ENCODE measurements at regions not wholly inside any gene's neighbourhood (a gene's known extent, or its start where the extent isn't known, plus 50 kb on each side); places are given as distances from the start of the nearest gene placed in this dataset.

DNA sequence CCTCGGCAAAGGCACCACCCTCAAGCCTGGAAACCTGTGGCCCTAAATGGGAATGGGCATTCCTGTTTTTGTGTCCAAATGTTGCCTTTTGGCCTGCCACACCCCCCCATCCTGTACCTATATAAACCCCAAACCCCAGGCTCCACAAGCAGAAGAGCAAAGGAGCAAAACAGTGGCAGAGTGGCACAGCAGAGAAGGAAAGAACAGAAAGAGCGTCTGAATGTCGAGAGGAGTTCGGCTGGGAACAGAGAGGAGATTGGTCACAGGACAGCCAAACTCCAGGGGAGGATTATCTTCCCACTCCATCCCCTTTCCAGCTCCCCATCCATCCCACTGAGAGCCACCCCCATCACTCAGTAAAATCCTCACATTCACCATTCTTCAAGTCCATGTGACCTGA is 58.0 kb upstream of the PREP start:
- no peak for DNase-seq (ENCODE audit: low read depth, low spot score)
- H3K27ac ChIP-seq = no peak overlapping the region

DNA sequence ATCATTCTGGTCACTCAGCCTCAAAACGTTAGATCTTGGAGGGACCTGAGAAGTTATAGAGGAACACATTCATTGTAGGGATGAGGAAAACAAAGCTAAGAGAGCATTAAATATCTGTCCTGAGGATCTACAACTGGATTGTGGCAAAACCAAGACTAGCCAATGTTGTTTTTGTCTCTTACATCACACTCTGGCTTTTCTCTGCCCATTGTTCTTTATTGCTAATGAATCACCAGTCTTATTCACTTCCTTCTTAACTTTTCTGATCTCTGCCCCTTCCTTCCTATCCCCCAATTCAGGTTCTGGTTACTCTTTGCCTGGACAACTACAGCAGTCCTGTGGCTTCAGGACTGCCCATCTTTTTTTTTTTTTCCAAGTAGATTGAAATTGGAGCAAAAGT is 57.0 kb upstream of the PREP start:
- peak overlapping the region; percentile 96 for H3K27ac ChIP-seq
- DNase-seq (ENCODE audit: low read depth, low spot score) = peak; percentile 49

DNA sequence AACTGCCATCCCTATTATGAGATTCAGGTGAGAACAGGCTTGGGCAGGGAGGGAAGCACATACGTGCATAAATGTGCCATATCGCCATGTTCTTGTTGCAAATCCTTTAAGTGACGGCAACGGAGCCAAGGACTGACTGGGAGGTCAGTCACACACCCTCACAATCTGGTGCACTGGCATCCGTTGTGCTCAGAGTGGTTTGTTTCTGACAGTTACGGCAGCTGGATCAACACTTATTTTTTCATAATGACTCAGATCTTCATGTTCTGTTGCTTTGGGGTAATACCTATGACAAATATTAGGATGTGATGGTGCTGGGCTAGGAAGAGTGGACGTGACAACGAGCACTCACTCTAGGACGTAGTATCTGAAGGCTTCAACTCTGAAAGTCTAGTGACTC is 56.2 kb upstream of the PREP start:
- H3K27ac ChIP-seq = peak overlapping the region; percentile 96
- peak; percentile 72 for DNase-seq (ENCODE audit: low read depth, low spot score)

DNA sequence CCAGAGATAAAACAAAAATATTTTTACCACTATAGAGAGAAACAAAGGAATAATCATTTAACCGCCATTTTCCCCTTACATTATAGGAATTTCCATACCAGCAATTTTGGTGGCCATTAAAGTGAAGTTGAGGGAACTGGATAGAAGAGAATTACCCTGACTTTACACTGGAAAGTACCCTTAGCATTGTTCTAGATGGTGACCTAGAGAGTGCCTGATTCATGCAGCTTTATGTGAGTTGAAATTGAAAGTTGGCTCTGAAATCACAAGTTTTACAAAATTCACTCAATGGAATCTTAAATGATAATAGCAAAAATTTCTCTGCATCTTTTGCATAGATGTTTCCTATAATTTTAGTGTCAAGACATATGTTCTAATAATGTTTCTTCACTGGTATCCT is 55.7 kb upstream of the PREP start:
- DNase-seq (ENCODE audit: low read depth, low spot score) = no peak
- H3K27ac ChIP-seq = peak overlapping the region; percentile 96

DNA sequence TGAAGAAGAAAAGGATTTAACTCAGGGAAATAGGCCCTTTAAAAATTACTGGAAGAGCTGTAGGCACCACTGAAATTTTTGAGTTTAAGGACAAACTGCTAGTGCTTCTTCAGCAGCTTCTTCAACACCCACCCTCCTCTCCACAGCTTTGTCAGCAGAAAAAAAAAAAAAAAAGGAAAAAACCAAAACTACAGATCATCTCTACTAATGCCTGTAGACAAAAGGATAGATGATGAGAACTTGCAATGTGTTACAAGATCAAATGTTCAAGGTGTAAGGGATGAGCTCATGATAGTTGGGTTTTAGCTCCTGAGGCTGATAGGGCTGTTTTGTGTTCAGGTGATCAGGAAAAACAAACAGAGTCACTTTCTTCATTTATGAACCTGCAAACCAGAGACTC is 55.2 kb upstream of the PREP start:
- DNase-seq (ENCODE audit: low read depth, low spot score) = no peak

DNA sequence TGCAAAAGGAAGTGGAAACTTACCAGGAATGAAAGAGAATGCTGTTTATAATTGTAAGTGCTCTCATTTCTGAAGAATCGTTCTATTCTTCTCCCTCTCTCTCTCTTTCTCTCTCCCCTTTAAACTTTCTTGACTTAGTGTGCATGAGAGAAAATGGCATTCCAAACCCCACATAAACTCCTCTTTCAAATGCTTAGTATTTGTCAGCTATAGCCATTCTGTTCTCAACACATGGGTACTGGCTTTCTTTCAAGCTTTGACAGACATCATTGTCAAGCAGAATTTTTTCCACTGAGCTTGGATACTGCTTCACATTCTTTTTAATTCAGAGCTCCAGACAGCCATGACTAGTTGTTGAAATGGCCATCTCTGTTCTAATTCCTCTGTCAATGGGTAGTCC is 51.1 kb upstream of the PREP start:
- DNase-seq (ENCODE audit: low read depth, low spot score) = no peak
- no peak overlapping the region for H3K27ac ChIP-seq

More for the DNA sequence above, 55.2 kb upstream of the PREP start:
- peak overlapping the region; percentile 96 for H3K27ac ChIP-seq

DNA sequence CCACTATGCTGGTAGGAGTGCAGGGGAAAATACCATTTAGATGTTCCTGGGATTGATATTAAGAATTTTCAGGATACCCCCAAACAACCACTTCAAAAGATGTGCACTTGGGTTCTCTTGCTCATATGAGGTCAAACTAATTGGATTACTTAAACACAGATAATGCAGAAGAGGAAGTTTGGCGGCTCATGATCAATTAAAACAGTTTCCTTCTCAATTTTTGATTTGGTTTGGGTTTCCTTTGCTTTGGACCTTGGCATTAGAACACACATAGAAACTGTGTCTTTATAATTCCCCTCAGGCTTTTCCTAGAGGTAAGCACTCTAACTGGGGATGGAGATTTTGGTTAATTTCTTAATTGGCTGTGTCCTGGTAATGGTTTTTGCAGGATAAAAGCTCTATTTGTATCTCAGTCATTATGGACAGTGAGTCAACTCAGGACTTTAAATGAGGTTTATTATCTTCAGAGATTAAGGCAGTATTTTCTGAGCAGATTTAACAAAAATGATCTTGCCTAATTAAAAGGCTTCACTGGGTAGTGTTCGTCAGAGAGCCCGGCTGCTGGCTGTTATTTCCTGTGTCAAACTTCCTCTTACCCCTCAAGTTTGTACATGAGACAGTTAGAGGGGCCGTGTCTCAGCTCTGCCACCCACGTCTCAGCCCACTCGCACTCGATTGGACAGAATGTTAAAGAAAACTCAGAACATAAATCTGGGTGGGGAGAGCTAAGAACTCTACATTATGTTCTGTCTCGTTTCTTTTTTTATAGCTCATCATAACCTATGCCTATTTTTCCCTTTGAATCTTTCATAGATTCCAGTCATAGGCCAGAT is 50.3 kb upstream of the PREP start:
- DNase-seq (ENCODE audit: low read depth, low spot score) = no peak
- H3K27ac ChIP-seq = no peak overlapping the region

Data from epithelial cell of prostate (primary cell).